ENCODE measurements at regions not wholly inside any gene's neighbourhood (a gene's known extent, or its start where the extent isn't known, plus 50 kb on each side); places are given as distances from the start of the nearest gene placed in this dataset.

GRCh38 chr14:28678887-28679286 is 87.7 kb upstream of the FOXG1 start:
- TF ChIP-seq TAF1 (IDR thresholded peaks at IDR 0.05; ENCODE audit: low read depth) = no peak
- TF ChIP-seq CTCF (IDR thresholded peaks at IDR 0.05; ENCODE audit: poor library complexity, severe bottlenecking) = no peak
- TF ChIP-seq RAD21 (conservative IDR thresholded peaks at IDR 0.05) = no peak
- TF ChIP-seq POLR2AphosphoS5 (IDR thresholded peaks at IDR 0.05) = no peak
- TF ChIP-seq EZH2 (IDR thresholded peaks at IDR 0.05; ENCODE audit: borderline replicate concordance, insufficient read depth, low read length, poor library complexity, severe bottlenecking) = no peak
- no peak for TF ChIP-seq EP300 (conservative IDR thresholded peaks at IDR 0.05; ENCODE audit: poor library complexity, severe bottlenecking)
- no peak for TF ChIP-seq SMC3 (conservative IDR thresholded peaks at IDR 0.05; ENCODE audit: poor library complexity)
